Effector memory CD4-positive, alpha-beta T cell (primary cell): ENCODE measurements at regions not wholly inside any gene's neighbourhood (a gene's known extent, or its start where the extent isn't known, plus 50 kb on each side); places are given as distances from the start of the nearest gene placed in this dataset.
"Not testable (repeated sequence)": the region's sequence is repeated elsewhere in the genome, so short reads cannot be mapped to it uniquely, and the experiment has no call there.

ENCODE experiments used
- DNase-seq, 3 donors: peaks; one replicate each; pipeline ENCODE4 v3.0.0-alpha.2; 2020
- H3K27ac ChIP-seq: 2 replicates; pipeline ENCODE4 v1.7.0; 2013; ENCODE audit warnings: mild to moderate bottlenecking, low read length, moderate library complexity; ENCODE audit not compliant: insufficient read depth, poor library complexity, severe bottlenecking
- H3K27me3 ChIP-seq: replicated peaks from 2 replicates; pipeline ENCODE4 v1.7.0; 2013; ENCODE audit warnings: mild to moderate bottlenecking, low read length; ENCODE audit not compliant: insufficient read depth, control insufficient read depth, poor library complexity, severe bottlenecking
- H3K36me3 ChIP-seq: 2 replicates; pipeline ENCODE4 v1.7.0; 2013; ENCODE audit warnings: mild to moderate bottlenecking, low read length, moderate library complexity; ENCODE audit not compliant: control insufficient read depth, insufficient read depth
- H3K4me1 ChIP-seq: 2 replicates; pipeline ENCODE4 v1.7.0; 2013; ENCODE audit warnings: low read length, mild to moderate bottlenecking; ENCODE audit not compliant: control insufficient read depth, insufficient read depth, poor library complexity, severe bottlenecking
- H3K4me3 ChIP-seq: 2 replicates; pipeline ENCODE4 v1.7.0; 2013; ENCODE audit warnings: low read length, low read depth, mild to moderate bottlenecking; ENCODE audit not compliant: insufficient read depth, poor library complexity, severe bottlenecking
- H3K9me3 ChIP-seq: 2 replicates; pipeline ENCODE4 v1.7.0; 2013; ENCODE audit warnings: mild to moderate bottlenecking, low read length, moderate library complexity; ENCODE audit not compliant: control insufficient read depth

DNA sequence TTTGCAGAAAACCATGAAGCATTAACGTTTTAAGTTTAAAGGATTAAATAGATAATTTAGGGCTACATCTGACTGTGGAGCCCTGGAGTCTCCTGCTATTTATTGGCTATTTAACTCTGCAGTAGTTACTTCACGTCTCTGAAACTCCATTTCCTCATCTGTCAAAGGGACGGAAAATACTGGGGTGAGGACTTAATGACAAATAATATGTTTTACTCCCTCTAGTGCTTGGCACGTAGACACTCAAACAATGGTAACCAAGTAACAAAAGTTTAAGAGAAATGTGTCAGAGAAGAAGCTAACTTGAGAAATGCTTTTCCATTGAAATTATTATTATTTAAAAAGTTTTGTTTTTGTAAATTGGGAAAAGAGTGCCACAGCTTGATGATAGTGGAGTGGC, 130.7 kb upstream of the RCN1 start:
- H3K27ac ChIP-seq, result no peak overlapping the region
- no peak overlapping the region for H3K4me3 ChIP-seq
- H3K27me3 ChIP-seq, result no peaks in the 10 kb centered on the region
- no peaks in the 10 kb centered on the region for H3K4me1 ChIP-seq
- DNase-seq, result no peak
- no peaks in the 10 kb centered on the region for H3K9me3 ChIP-seq
- no peaks in the 10 kb centered on the region for H3K36me3 ChIP-seq

DNA sequence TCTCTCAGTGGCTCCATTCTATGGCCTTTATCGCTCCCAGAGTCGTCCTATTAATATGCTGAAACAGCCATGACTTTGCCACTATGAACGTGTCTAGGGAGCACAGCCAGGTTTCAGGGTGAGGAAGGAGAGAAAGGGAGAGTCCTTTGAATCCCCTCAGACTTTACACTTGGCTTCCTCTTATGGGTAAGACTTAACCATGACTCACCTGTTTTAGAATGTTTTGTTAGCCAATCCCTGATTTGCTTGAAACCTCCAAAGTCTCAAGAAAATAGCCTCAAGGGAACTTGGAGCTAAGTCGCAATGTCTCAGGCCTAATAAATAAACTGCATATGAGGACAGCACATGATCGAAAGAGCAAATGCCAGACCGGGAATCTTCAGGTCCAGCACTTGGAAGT, 131.2 kb upstream of the RCN1 start:
- DNase-seq, result no peak
- Histone ChIP-seq H3K27me3 (no peaks in the 10 kb centered on the region), H3K4me3 (no peak overlapping the region), H3K27ac (no peak overlapping the region), H3K9me3 (no peaks in the 10 kb centered on the region), H3K4me1 (no peaks in the 10 kb centered on the region), H3K36me3 (no peaks in the 10 kb centered on the region)

DNA sequence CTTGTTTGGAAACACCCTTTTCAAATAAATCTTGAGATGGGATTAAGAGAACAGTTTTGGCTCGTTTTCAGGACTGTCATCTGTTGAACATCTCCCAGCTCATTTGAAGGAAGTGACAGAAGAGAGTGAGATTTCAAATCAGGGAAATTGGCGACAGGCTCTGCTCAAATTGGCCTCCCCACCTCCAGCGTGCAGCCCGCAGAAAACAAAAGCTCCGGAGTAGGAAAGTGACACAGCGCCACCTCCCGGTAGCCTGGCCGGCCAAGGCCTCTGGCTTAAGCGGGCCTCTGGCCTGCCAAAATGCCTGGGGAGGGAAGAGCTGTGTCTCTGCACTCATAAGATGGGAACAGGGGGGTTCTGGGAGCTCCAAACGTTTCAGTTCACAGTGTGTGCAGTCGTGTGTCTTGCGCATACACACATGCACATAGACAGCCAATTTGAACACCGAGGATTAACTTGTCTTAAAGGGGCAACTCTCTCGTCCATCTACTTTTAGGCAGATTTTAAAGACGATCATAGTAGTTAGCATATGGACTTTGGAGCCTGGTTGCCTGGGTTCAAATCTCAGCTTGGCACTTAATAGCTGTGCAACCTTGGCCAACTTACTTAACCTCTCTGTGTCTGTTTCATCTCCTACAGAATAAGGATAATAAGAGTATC, 132.7 kb upstream of the RCN1 start:
- Histone ChIP-seq H3K36me3 (no peaks in the 10 kb centered on the region), H3K4me3 (no peak overlapping the region), H3K27ac (no peak overlapping the region), H3K27me3 (no peaks in the 10 kb centered on the region), H3K9me3 (no peaks in the 10 kb centered on the region), H3K4me1 (no peaks in the 10 kb centered on the region)
- peak in 1 of 3 donors; percentile 27 for DNase-seq

DNA sequence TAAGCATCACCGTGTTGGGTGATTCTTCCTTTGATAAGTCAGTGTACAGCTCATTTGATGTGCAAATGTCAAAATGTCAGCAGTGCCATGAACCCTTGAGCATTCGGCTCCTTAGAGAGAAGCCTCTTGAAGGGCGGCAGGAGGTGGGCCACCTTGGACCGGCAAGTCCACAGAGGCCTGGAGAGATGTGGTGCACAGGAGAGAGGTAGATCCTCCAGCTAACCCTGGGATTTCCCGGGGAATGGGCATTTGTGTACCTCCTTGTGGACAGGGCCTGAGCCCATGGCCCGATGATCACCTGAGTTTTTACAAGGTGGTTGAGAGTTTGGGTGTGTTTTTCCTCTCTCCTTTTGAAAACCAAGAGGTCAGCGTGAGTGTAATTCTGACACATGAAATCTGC, 133.2 kb upstream of the RCN1 start:
- Histone ChIP-seq H3K36me3 (no peaks in the 10 kb centered on the region), H3K4me1 (no peaks in the 10 kb centered on the region), H3K4me3 (no peak overlapping the region), H3K27ac (no peak overlapping the region), H3K27me3 (no peaks in the 10 kb centered on the region), H3K9me3 (no peaks in the 10 kb centered on the region)
- DNase-seq, result no peak

DNA sequence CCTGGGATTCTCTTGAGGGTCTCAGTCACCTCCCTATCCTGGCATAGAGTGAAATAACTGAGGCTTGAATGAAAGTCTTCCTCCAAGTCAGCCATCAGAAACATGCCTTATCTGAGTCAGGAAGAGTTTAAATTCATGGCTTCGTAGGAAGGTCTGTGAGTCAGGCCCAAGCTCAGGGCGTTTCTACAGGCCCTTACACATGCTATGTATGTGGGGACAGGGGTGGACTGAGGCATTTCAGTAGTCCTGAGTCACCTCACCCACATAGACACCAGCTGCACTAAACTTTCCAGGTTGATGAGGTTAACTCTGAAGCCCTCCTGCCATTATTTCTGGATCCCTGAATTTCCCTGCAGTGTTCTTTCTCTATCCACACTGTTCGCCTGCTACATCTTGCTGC, 134.6 kb upstream of the RCN1 start:
- Histone ChIP-seq H3K36me3 (no peaks in the 10 kb centered on the region), H3K9me3 (no peaks in the 10 kb centered on the region), H3K27ac (no peak overlapping the region), H3K27me3 (no peaks in the 10 kb centered on the region), H3K4me3 (no peak overlapping the region), H3K4me1 (no peaks in the 10 kb centered on the region)
- no peak for DNase-seq

DNA sequence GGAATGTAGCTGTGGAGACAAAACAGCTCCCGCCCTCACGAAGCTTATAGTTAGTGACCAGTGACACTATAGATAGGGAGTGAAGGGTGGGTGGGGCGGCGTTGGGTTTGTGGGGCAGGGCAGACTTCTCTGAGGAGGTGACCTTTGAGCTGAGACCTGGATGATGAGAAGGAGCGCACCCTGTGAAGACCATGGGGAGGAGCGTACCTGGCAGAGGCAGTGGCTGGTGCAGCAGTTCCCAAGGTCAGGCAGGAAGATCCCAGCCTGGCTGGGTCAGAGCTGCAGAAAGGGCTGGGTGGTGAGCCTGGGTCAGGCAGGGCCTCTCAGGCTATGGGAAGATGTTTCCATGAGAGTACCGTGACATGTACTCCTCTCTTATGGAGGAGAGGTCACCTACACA, 135.0 kb upstream of the RCN1 start:
- Histone ChIP-seq H3K9me3 (no peaks in the 10 kb centered on the region), H3K4me1 (no peaks in the 10 kb centered on the region), H3K36me3 (no peaks in the 10 kb centered on the region), H3K27ac (no peak overlapping the region), H3K4me3 (no peak overlapping the region), H3K27me3 (no peaks in the 10 kb centered on the region)
- no peak for DNase-seq

DNA sequence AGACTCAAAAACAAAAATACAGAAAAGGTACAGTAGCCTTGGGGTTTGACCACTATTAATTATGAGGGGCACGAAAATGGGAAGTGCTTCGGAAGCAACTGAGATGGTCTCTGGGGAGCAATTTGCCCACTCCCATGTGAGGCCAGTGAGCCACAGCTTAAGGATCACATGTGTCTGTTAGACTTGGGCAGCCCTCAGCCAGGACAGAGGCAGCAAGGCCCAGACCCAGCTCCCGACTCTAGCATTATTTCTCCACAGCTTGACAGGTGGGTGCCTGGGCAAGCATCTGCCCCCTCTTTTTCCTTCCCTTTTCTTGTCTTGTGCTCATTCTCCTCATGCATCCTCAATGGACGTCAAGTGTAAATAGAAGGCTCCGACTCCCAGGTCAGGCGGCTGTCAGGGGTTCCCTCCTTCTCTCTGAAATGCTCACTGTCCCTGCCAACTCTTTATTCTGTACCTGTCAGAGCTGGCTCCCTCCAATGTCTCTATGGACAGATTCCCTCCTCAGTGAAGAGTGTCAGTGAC, 137.0 kb upstream of the RCN1 start:
- DNase-seq, result no peak
- no peaks in the 10 kb centered on the region for H3K9me3 ChIP-seq
- H3K27ac ChIP-seq, result no peak overlapping the region

DNA sequence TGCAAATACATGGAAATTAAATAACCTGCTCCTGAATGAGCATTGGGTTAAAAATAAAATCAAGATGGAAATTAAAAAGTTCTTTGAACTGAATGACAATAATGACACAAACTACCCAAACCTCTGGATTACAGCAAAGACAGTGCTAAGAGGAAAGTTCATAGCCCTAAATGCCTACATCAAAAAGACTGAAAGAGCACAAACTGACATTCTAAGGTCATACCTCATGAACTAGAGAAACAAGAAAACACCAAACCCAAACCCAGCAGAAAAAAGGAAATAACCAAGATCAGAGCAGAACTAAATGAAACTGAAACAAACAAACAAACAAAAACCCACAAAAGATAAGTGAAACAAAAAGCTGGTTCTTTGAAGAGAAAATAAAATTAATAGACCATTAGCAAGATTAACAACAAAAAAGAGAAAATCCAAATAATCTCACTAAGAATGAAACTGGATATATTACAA, 138.6 kb upstream of the PAX6 start:
- not testable (repeated sequence) for H3K9me3 ChIP-seq, DNase-seq, H3K27ac ChIP-seq, H3K36me3 ChIP-seq, H3K4me1 ChIP-seq, H3K27me3 ChIP-seq, H3K4me3 ChIP-seq

More for the DNA sequence above, 137.0 kb upstream of the RCN1 start:
- Histone ChIP-seq H3K4me3 (no peak overlapping the region), H3K27me3 (no peaks in the 10 kb centered on the region), H3K36me3 (no peaks in the 10 kb centered on the region), H3K4me1 (no peaks in the 10 kb centered on the region)

DNA sequence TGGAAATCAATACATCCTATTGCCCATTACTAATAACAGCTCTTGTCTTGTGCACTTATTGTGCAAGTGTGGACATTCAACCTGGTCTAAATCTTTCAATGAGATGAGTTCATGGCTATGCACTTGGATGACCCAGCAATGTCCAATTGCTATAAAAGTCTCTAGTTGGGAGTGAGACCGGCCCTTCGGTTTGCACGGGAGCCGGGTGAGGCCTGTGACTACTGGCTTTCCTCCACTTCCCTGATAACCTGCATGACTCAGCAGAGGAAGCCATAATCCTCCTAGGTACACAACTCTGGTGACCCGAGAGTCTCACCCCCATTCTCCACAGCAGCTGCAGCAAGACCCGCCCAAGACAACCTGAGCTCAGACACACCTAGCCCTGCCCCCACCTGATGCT, 135.9 kb upstream of the PAX6 start:
- Histone ChIP-seq H3K27me3 (peaks cover 3% of the 10 kb centered on the region), H3K36me3 (no peaks in the 10 kb centered on the region), H3K9me3 (no peaks in the 10 kb centered on the region), H3K4me1 (no peaks in the 10 kb centered on the region), H3K27ac (no peak overlapping the region), H3K4me3 (no peak overlapping the region)
- DNase-seq, result no peak

DNA sequence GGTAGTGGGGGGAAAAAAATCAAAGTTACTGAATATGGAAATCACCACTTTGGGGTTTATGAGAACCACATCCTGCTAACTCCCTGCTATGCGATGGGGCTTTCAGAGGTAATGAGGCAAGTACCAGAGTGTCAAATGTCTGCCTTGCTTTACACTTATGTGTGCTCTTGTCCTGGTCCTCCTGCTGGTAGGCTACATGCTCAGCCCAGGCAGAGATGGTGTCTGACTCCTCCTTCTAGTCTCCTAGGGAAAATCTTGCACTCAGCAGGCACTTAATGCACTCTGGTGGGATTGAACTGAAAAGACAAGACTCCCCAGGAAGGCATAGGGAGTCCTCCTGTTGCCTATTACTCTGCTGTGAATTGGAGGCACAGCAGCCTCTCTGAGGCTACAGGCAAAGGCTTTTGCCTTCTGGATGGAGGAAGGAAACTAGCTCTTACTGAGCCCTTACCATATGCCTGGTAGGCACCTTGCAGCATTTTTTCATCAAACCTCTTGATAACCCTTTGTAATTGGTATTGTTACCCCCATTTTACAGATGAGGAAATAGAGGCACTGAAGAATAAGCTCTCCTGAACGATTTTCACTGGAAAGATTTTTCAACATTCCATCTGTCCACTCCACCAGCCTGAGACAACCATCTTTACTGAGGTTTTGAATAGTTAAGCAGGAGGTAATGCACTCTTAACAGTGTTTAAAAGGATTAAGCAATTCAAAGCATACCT, 132.1 kb upstream of the PAX6 start:
- no peak for DNase-seq
- Histone ChIP-seq H3K4me1 (no peaks in the 10 kb centered on the region), H3K4me3 (no peak overlapping the region), H3K9me3 (no peaks in the 10 kb centered on the region), H3K27ac (no peak overlapping the region), H3K36me3 (no peaks in the 10 kb centered on the region), H3K27me3 (peaks cover 3% of the 10 kb centered on the region)
